Right lobe of liver (tissue), 6 donors: ENCODE measurements at regions not wholly inside any gene's neighbourhood (a gene's known extent, or its start where the extent isn't known, plus 50 kb on each side); places are given as distances from the start of the nearest gene placed in this dataset.
"Not testable (repeated sequence)": the region's sequence is repeated elsewhere in the genome, so short reads cannot be mapped to it uniquely, and the experiment has no call there.

ENCODE experiments used
- ATAC-seq, 4 donors: fragments of 200-7000 bp; cut with Tn5 transposase; one replicate each; pipeline ENCODE4 v1.9.1; 2020; ENCODE audit warnings: mild to moderate bottlenecking in 4 of 4, moderate library complexity in 4 of 4
- DNase-seq, 3 donors: peaks; one replicate each; pipeline ENCODE4 v3.0.0-alpha.2; 2020
- H3K27ac ChIP-seq, 3 donors: fragments of 200-600 bp; one replicate each; pipeline ENCODE4 v1.8.0; 2022
- H3K27me3 ChIP-seq, 2 donors: fragments of 200-600 bp; one replicate each; pipeline ENCODE4 v1.8.0; 2022
- H3K36me3 ChIP-seq, 4 donors: fragments of 200-600 bp; sonication (generic) in 1 of 4; one replicate each; pipeline versions ENCODE4 v1.5.1 to v1.8.0; 2017 to 2022; ENCODE audit warnings: control low read depth in 1 of 4
- H3K4me1 ChIP-seq, 4 donors: fragments of 200-600 bp; sonication (generic) in 1 of 4; one replicate each; pipeline versions ENCODE4 v1.5.1 to v1.8.0; 2017 to 2022; ENCODE audit warnings: control low read depth in 1 of 4
- H3K4me3 ChIP-seq, 3 donors: fragments of 200-600 bp; one replicate each; pipeline ENCODE4 v1.8.0; 2022
- H3K9me3 ChIP-seq, 4 donors: fragments of 200-600 bp; sonication (generic) in 1 of 4; one replicate each; pipeline versions ENCODE4 v1.5.1 to v1.8.0; 2017 to 2022; ENCODE audit warnings: control low read depth in 1 of 4
- POLR2A ChIP-seq: fragments of 450-650 bp; IDR thresholded peaks from one replicate; pipeline ENCODE4 v1.6.1; 2017; ENCODE audit warnings: antibody characterized with exemption, mild to moderate bottlenecking
- WGBS: methylation state at CpG from one replicate; pipeline ENCODE4 v1.1.6; 2018; ENCODE audit warnings: low coverage, low lambda C conversion rate; ENCODE audit not compliant: insufficient coverage; ENCODE audit errors: missing lambda C conversion rate; 5-methylcytosine and 5-hydroxymethylcytosine counted together
- intact Hi-C, 2 donors: fragments of 100-400 bp; cut with DNase I; formaldehyde crosslinking; loops; one replicate each; pipeline versions ENCODE4 v1.11.2 to v1.14.1; 2022
- TF ChIP-seq, protein P1 (sequence below), 4 donors: fragments of 200-600 bp in 3 of 4; fragments of 450-650 bp in 1 of 4; IDR thresholded peaks; one replicate each; pipeline versions ENCODE4 v1.5.1 to v1.8.0; 2016 to 2022; ENCODE audit warnings: antibody characterized with exemption in 4 of 4, mild to moderate bottlenecking in 2 of 4
- donor health status: DM: no; HTN: yes; CAD: no.
- donor health status: DM: no; HTN: no; CAD: no.
- donor health status: DM: no; HTN: no; CAD: no.
- donor health status: DM: no; HTN: yes; CAD: no.
- donor health status: DM: no; HTN: yes; CAD: no.

DNA sequence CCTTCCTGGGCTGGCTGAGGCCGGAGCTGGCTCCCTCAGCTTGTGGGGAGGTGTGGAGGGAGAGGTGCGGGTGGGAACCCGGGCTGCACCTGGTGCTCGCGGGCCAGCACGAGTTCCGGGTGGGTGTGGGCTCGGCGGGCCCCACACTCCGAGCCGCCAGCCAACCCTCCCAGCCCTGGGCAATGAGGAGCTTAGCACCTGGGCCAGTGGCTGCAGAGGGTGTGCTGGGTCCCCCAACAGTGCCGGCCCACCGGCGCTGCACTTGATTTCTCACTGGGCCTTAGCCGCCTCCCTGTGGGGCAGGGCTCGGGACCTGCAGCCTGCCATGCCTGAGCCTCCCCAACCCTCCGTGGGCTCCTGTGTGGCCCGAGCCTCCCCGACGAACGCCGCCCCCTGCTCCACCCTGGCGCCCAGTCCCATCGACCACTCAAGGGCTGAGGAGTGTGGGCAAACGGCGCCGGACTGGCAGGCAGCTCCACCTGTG is 182.7 kb upstream of the PAQR3 start:
- Histone ChIP-seq H3K36me3 (no peaks in the 10 kb centered on the region), H3K4me1 (no peaks in the 10 kb centered on the region), H3K27me3 (no peaks in the 10 kb centered on the region), H3K27ac (no peak overlapping the region), H3K4me3 (no peak overlapping the region), H3K9me3 (no peaks in the 10 kb centered on the region)
- no CpG with 5 or more reads among the region's 27 CpGs for WGBS
- no peak for TF ChIP-seq POLR2A
- TF ChIP-seq, protein P1, sequence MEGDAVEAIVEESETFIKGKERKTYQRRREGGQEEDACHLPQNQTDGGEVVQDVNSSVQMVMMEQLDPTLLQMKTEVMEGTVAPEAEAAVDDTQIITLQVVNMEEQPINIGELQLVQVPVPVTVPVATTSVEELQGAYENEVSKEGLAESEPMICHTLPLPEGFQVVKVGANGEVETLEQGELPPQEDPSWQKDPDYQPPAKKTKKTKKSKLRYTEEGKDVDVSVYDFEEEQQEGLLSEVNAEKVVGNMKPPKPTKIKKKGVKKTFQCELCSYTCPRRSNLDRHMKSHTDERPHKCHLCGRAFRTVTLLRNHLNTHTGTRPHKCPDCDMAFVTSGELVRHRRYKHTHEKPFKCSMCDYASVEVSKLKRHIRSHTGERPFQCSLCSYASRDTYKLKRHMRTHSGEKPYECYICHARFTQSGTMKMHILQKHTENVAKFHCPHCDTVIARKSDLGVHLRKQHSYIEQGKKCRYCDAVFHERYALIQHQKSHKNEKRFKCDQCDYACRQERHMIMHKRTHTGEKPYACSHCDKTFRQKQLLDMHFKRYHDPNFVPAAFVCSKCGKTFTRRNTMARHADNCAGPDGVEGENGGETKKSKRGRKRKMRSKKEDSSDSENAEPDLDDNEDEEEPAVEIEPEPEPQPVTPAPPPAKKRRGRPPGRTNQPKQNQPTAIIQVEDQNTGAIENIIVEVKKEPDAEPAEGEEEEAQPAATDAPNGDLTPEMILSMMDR (IDR thresholded peaks at IDR 0.05) = no peak
- ATAC-seq = no peak
- intact Hi-C loops = no loop called here
- peak in 1 of 3 donors; percentile 40 for DNase-seq

DNA sequence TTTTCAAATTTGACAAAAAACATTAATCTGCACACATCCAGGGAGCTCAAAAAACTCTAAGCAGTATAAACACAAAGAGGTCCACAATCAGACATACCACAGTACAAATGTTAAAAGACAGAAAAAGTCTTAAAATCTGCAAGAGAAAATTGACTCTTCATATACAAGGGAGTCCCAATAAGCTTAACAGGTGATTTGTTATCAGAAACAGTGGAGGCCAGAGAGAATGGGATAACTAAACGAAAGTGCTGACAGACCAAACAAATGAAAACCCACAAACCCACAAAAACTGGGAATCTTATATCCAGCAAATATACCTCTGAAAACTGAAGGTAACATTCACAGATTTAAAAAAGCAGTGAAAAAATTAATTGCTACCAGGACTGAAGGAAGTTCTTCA is 182.0 kb upstream of the PAQR3 start:
- H3K4me3 ChIP-seq = no peak overlapping the region
- intact Hi-C loops = no loop called here
- H3K36me3 ChIP-seq = no peaks in the 10 kb centered on the region
- TF ChIP-seq POLR2A = no peak
- TF ChIP-seq, protein P1 (IDR thresholded peaks at IDR 0.05) = no peak
- no peaks in the 10 kb centered on the region for H3K9me3 ChIP-seq
- H3K4me1 ChIP-seq = no peaks in the 10 kb centered on the region
- H3K27me3 ChIP-seq = no peaks in the 10 kb centered on the region
- ATAC-seq = no peak
- DNase-seq = no peak
- H3K27ac ChIP-seq = no peak overlapping the region
- 44% methylated on average over 1 of the region's 1 CpG for WGBS

DNA sequence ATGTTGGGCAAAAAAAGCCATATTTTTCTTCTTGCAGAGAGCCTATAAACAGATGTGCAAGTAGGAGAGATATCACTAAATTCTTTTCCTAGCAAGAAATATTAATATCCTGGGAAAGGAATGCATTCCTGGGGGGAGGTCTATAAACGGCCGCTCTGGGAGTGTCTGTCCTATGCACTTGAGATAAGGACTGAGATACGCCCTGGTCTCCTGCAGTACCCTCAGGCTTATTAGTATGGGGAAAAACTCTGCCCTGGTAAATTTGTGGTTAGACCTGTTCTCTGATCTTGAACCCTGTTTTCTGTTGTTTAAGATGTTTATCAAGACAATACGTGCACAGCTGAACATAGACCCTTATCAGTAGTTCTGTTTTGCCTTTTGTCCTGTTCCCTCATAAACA is 177.8 kb upstream of the PAQR3 start:
- H3K27me3 ChIP-seq, H3K4me3 ChIP-seq: not testable (repeated sequence)

DNA sequence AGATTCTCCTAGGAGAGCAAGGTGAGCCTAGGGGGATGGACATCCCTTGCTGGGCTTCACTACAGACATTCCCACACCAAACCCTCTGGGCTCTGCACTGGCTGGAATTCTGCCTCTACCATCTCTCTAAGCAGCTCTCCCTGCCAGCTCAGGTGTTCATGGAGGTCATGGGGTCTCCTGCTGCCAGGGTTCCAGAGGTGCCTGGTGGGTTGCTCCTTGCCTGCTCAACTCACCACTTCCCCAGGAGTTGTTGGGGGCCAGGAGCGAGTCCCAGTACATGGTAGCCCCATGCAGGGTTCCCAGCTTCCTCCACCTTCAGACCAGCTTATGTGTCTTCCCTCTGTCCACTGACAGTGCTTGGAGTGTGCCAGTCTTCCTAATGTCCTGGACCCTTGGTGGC is 167.8 kb upstream of the PAQR3 start:
- H3K27ac ChIP-seq = no peak overlapping the region
- no peaks in the 10 kb centered on the region for H3K27me3 ChIP-seq
- no peak overlapping the region for H3K4me3 ChIP-seq
- H3K36me3 ChIP-seq = no peaks in the 10 kb centered on the region
- WGBS = 80% methylated on average over 1 of the region's 1 CpG
- H3K9me3 ChIP-seq = no peaks in the 10 kb centered on the region
- TF ChIP-seq, protein P1 (IDR thresholded peaks at IDR 0.05) = no peak
- no peak for TF ChIP-seq POLR2A
- H3K4me1 ChIP-seq = no peaks in the 10 kb centered on the region
- DNase-seq (no peak), ATAC-seq (no peak)
- intact Hi-C loops = no loop called here

More for the DNA sequence above, 177.8 kb upstream of the PAQR3 start:
- H3K36me3 ChIP-seq, H3K27ac ChIP-seq, ATAC-seq, H3K9me3 ChIP-seq, intact Hi-C loops, DNase-seq, H3K4me1 ChIP-seq: not testable (repeated sequence)
- 79% methylated on average over 4 of the region's 4 CpGs for WGBS

DNA sequence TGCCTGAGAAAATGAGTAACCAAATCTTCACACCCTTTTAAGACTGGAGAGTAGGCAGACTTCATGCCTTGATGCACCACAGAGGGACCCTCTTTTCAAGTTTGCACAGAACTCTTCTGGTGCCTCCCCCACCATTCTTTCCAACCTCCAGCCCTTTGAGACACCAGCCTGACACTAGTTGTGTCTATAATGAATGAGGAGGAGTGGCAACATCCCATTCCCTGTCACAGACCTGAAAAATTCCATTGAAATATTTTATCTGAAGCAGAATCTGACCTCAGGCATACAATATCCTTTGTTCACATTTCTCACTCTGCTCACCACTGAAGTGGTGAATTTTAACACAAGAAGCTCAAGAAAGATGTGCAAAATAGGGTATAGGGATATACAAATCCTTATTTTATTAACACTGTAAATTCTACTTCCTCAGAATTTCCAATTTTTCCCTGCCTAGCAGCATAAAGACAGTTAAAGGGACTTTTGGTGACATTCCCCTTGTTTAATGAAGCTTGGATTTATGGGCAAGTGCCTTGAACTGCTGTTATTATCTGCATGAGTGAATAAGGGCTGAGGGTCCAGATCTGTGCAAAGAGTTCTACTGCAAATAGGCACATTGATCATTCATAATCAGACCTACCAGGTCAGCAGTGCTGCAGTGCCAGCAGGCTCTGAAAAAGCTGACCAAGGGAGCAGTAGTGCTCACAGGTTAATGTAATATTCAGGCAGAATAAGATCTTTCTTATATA is 149.9 kb upstream of the PAQR3 start:
- Histone ChIP-seq H3K27ac (no peak overlapping the region), H3K27me3 (no peaks in the 10 kb centered on the region), H3K4me1 (no peaks in the 10 kb centered on the region), H3K36me3 (no peaks in the 10 kb centered on the region), H3K4me3 (no peak overlapping the region), H3K9me3 (no peaks in the 10 kb centered on the region)
- no peak for DNase-seq
- intact Hi-C loops = no loop called here
- ATAC-seq = no peak
- no peak for TF ChIP-seq POLR2A
- TF ChIP-seq, protein P1 (IDR thresholded peaks at IDR 0.05) = no peak
